H9 (cell line): ENCODE measurements at regions not wholly inside any gene's neighbourhood (a gene's known extent, or its start where the extent isn't known, plus 50 kb on each side); places are given as distances from the start of the nearest gene placed in this dataset.
A peak's percentile ranks its signal among the peaks of the same experiment; 100 is the strongest.

Experiments
- DNase-seq: peaks from one replicate; pipeline ENCODE4 v3.0.0-alpha.2; 2017
- H2AFZ ChIP-seq: one replicate; pipeline ENCODE4 v1.6.1; 2013; ENCODE audit warnings: mild to moderate bottlenecking, low read length, control low read depth, moderate library complexity
- H2AK5ac ChIP-seq: 2 replicates; pipeline ENCODE4 v1.6.1; 2013; ENCODE audit warnings: low read length, control low read depth, mixed read lengths; ENCODE audit not compliant: insufficient read length
- H2BK120ac ChIP-seq: one replicate; pipeline ENCODE4 v1.6.1; 2013; ENCODE audit warnings: low read depth, mild to moderate bottlenecking, low read length, control low read depth, inconsistent platforms; ENCODE audit not compliant: poor library complexity, severe bottlenecking
- H2BK12ac ChIP-seq: 2 replicates; pipeline ENCODE4 v1.6.1; 2013; ENCODE audit warnings: low read length, control low read depth, mixed read lengths, low read depth; ENCODE audit not compliant: insufficient read length
- H2BK15ac ChIP-seq: 2 replicates; pipeline ENCODE4 v1.6.1; 2013; ENCODE audit warnings: low read depth, low read length, control low read depth
- H2BK20ac ChIP-seq: one replicate; pipeline ENCODE4 v1.6.1; 2013; ENCODE audit warnings: low read depth, mild to moderate bottlenecking, low read length, control low read depth, inconsistent platforms; ENCODE audit not compliant: poor library complexity, severe bottlenecking
- H2BK5ac ChIP-seq: 2 replicates; pipeline ENCODE4 v1.6.1; 2013; ENCODE audit warnings: low read length, control low read depth, mixed read lengths; ENCODE audit not compliant: insufficient read length
- H3K14ac ChIP-seq: 2 replicates; pipeline ENCODE4 v1.6.1; 2013; ENCODE audit warnings: low read length, control low read depth; ENCODE audit not compliant: insufficient read depth
- H3K18ac ChIP-seq: 2 replicates; pipeline ENCODE4 v1.6.1; 2013; ENCODE audit warnings: low read depth, mild to moderate bottlenecking, mixed read lengths, low read length, control low read depth; ENCODE audit not compliant: insufficient read length
- H3K23ac ChIP-seq: 2 replicates; pipeline ENCODE4 v1.6.1; 2013; ENCODE audit warnings: low read length, control low read depth, mixed read lengths, low read depth; ENCODE audit not compliant: insufficient read length
- H3K23me2 ChIP-seq: 2 replicates; pipeline ENCODE4 v1.6.1; 2013; ENCODE audit warnings: low read depth, mild to moderate bottlenecking, mixed read lengths, low read length, control low read depth; ENCODE audit not compliant: insufficient read length, poor library complexity, severe bottlenecking
- H3K27ac ChIP-seq: 2 replicates; pipeline ENCODE4 v1.5.1; 2013; ENCODE audit warnings: low read length, control low read depth, mixed read lengths, low read depth; ENCODE audit not compliant: insufficient read length
- H3K27me3 ChIP-seq: 2 replicates; pipeline ENCODE4 v1.6.1; 2013; ENCODE audit warnings: low read length, control low read depth, inconsistent platforms; ENCODE audit not compliant: insufficient read depth
- H3K4ac ChIP-seq: 2 replicates; pipeline ENCODE4 v1.6.1; 2013; ENCODE audit warnings: low read depth, mild to moderate bottlenecking, control low read depth, inconsistent platforms, low read length, moderate library complexity
- H3K4me1 ChIP-seq: 2 replicates; pipeline ENCODE4 v1.6.1; 2013; ENCODE audit warnings: low read length, control low read depth, inconsistent platforms; ENCODE audit not compliant: insufficient read depth
- H3K4me2 ChIP-seq: 2 replicates; pipeline ENCODE4 v1.6.1; 2013; ENCODE audit warnings: low read length, control low read depth, mixed read lengths; ENCODE audit not compliant: insufficient read length, insufficient read depth
- H3K56ac ChIP-seq: 2 replicates; pipeline ENCODE4 v1.6.1; 2013; ENCODE audit warnings: low read depth, mild to moderate bottlenecking, mixed read lengths, low read length, control low read depth; ENCODE audit not compliant: insufficient read length
- H3K79me1 ChIP-seq: 2 replicates; pipeline ENCODE4 v1.6.1; 2013; ENCODE audit warnings: low read depth, mild to moderate bottlenecking, moderate library complexity, low read length, control low read depth, inconsistent platforms; ENCODE audit not compliant: insufficient read depth, poor library complexity, severe bottlenecking
- H3K79me2 ChIP-seq: 2 replicates; pipeline ENCODE4 v1.6.1; 2013; ENCODE audit warnings: low read length, control low read depth, inconsistent platforms; ENCODE audit not compliant: insufficient read depth
- H3K9ac ChIP-seq: 2 replicates; pipeline ENCODE4 v1.6.1; 2013; ENCODE audit warnings: low read length, control low read depth, mixed read lengths; ENCODE audit not compliant: insufficient read length; ENCODE audit errors: extremely low read depth
- H3K9me3 ChIP-seq: one replicate; pipeline ENCODE4 v1.6.1; 2013; ENCODE audit warnings: low read depth, low read length, inconsistent platforms; ENCODE audit not compliant: control insufficient read depth
- H3T11ph ChIP-seq: one replicate; pipeline ENCODE4 v1.6.1; 2013; ENCODE audit warnings: mild to moderate bottlenecking, low read length, control low read depth, inconsistent platforms
- H4K20me1 ChIP-seq: one replicate; pipeline ENCODE4 v1.6.1; 2013; ENCODE audit not compliant: control insufficient read depth, insufficient read length, insufficient read depth
- H4K5ac ChIP-seq: 2 replicates; pipeline ENCODE4 v1.6.1; 2013; ENCODE audit warnings: low read depth, mild to moderate bottlenecking, mixed read lengths, low read length, control low read depth; ENCODE audit not compliant: insufficient read length
- H4K8ac ChIP-seq: replicated peaks from 2 replicates; pipeline ENCODE4 v1.6.1; 2013; ENCODE audit warnings: low read length, control low read depth, mixed read lengths, low read depth; ENCODE audit not compliant: insufficient read length
- H4K91ac ChIP-seq: 2 replicates; pipeline ENCODE4 v1.6.1; 2013; ENCODE audit warnings: low read depth, mild to moderate bottlenecking, moderate library complexity, mixed read lengths, low read length, control low read depth; ENCODE audit not compliant: insufficient read length
- H3K27ac Mint-ChIP-seq, 3 experiments: 2 replicates in 2 of 3; 3 replicates in 1 of 3; pipeline ENCODE4 v1.8.0; 2020 to 2021; ENCODE audit warnings: mixed read lengths in 3 of 3, mild to moderate bottlenecking in 1 of 3, moderate library complexity in 1 of 3
- H3K27me3 Mint-ChIP-seq: 2 replicates; pipeline ENCODE4 v1.8.0; 2021; ENCODE audit warnings: low read depth, mild to moderate bottlenecking, moderate library complexity, mixed read lengths
- H3K36me3 Mint-ChIP-seq, 3 experiments: 2 replicates in 2 of 3; 3 replicates in 1 of 3; pipeline ENCODE4 v1.8.0; 2020 to 2021; ENCODE audit warnings: low read depth in 3 of 3, mixed read lengths in 3 of 3; ENCODE audit not compliant: insufficient read depth in 1 of 3
- H3K4me1 Mint-ChIP-seq, 2 experiments: 2 replicates each; pipeline ENCODE4 v1.8.0; 2020; ENCODE audit warnings: mixed read lengths in 2 of 2
- H3K4me3 Mint-ChIP-seq, 2 experiments: 2 replicates in 1 of 2; 3 replicates in 1 of 2; pipeline ENCODE4 v1.8.0; 2020 to 2021; ENCODE audit warnings: mild to moderate bottlenecking in 2 of 2, mixed read lengths in 2 of 2, moderate library complexity in 1 of 2
- H3K9me3 Mint-ChIP-seq, 2 experiments: 2 replicates in 1 of 2; 3 replicates in 1 of 2; pipeline ENCODE4 v1.8.0; 2020; ENCODE audit warnings: mild to moderate bottlenecking in 2 of 2, mixed read lengths in 2 of 2, moderate library complexity in 1 of 2
- WGBS: extraction: QIAGEN DNeasy Blood & Tissue Kit; methylation state at CpG from one replicate; pipeline ENCODE4 v1.1.7; 2013; ENCODE audit warnings: missing lambda C conversion rate, low lambda C conversion rate, mixed read lengths; ENCODE audit not compliant: insufficient read length; ENCODE audit errors: extremely low coverage; 5-methylcytosine and 5-hydroxymethylcytosine counted together
- TF ChIP-seq, protein P1 (sequence below): fragments of 200-600 bp; sonication (generic); conservative IDR thresholded peaks from 3 replicates; pipeline ENCODE4 v1.8.0; 2021; ENCODE audit warnings: antibody characterized with exemption, mild to moderate bottlenecking

GRCh38 chr2:20536619-20537422 is 89.9 kb downstream of the RHOB start:
- TF ChIP-seq, protein P1, sequence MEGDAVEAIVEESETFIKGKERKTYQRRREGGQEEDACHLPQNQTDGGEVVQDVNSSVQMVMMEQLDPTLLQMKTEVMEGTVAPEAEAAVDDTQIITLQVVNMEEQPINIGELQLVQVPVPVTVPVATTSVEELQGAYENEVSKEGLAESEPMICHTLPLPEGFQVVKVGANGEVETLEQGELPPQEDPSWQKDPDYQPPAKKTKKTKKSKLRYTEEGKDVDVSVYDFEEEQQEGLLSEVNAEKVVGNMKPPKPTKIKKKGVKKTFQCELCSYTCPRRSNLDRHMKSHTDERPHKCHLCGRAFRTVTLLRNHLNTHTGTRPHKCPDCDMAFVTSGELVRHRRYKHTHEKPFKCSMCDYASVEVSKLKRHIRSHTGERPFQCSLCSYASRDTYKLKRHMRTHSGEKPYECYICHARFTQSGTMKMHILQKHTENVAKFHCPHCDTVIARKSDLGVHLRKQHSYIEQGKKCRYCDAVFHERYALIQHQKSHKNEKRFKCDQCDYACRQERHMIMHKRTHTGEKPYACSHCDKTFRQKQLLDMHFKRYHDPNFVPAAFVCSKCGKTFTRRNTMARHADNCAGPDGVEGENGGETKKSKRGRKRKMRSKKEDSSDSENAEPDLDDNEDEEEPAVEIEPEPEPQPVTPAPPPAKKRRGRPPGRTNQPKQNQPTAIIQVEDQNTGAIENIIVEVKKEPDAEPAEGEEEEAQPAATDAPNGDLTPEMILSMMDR: no peak
- Mint-ChIP-seq H3K27ac (peak overlapping the region in 2 of 3 experiments; percentile 44 to 61; a peak in 3 of 7 replicates), H3K36me3 (no peaks in the 10 kb centered on the region), H3K4me1 (peaks cover 52 to 57% of the 10 kb centered on the region in 2 experiments), H3K9me3 (no peaks in the 10 kb centered on the region), H3K27me3 (peaks cover 20% of the 10 kb centered on the region), H3K4me3 (no peak overlapping the region)
- WGBS: no CpG with 5 or more reads among the region's 15 CpGs
- H3K23me2 ChIP-seq: no peaks in the 10 kb centered on the region
- H3T11ph ChIP-seq: no peak overlapping the region
- H3K18ac ChIP-seq: no peak overlapping the region
- no peak overlapping the region for H2AFZ ChIP-seq
- H3K56ac ChIP-seq: no peak overlapping the region
- no peak overlapping the region for H4K5ac ChIP-seq
- H3K4me1 ChIP-seq: peaks cover 13% of the 10 kb centered on the region; the same call in 1 of the 2 replicates
- H3K79me1 ChIP-seq: no peaks in the 10 kb centered on the region
- no peak overlapping the region for H3K23ac ChIP-seq
- no peaks in the 10 kb centered on the region for H3K27me3 ChIP-seq
- H2BK120ac ChIP-seq: no peak overlapping the region
- no peaks in the 10 kb centered on the region for H4K20me1 ChIP-seq
- no peaks in the 10 kb centered on the region for H3K9me3 ChIP-seq
- no peak overlapping the region; the same call in 1 of the 2 replicates for H3K14ac ChIP-seq
- H3K4ac ChIP-seq: no peak overlapping the region
- no peak overlapping the region for H2AK5ac ChIP-seq
- no peak overlapping the region for H2BK5ac ChIP-seq
- no peak overlapping the region for H3K9ac ChIP-seq
- no peak overlapping the region for H4K8ac ChIP-seq
- H3K4me2 ChIP-seq: no peak overlapping the region
- H2BK15ac ChIP-seq: no peak overlapping the region
- peak; percentile 44 for DNase-seq
- no peaks in the 10 kb centered on the region for H3K79me2 ChIP-seq
- no peak overlapping the region for H2BK12ac ChIP-seq
- H3K27ac ChIP-seq: no peak overlapping the region
- H4K91ac ChIP-seq: no peak overlapping the region
- H2BK20ac ChIP-seq: no peak overlapping the region
